ENCODE measurements at regions not wholly inside any gene's neighbourhood (a gene's known extent, or its start where the extent isn't known, plus 50 kb on each side); places are given as distances from the start of the nearest gene placed in this dataset.
"Not testable (repeated sequence)": the region's sequence is repeated elsewhere in the genome, so short reads cannot be mapped to it uniquely, and the experiment has no call there.

- DNase-seq, result peak; percentile 2
- H3K36me3 ChIP-seq (ENCODE audit: insufficient read depth, low read length), result no peaks in the 10 kb centered on the region
- H3K9me3 ChIP-seq (ENCODE audit: low read length), result no peaks in the 10 kb centered on the region
- H3K9me2 ChIP-seq (replicated peaks; ENCODE audit: insufficient read depth, low read length), result no peaks in the 10 kb centered on the region
- H4K20me1 ChIP-seq (ENCODE audit: insufficient read depth, low read depth, low read length), result no peaks in the 10 kb centered on the region
- no peaks in the 10 kb centered on the region for H3K79me2 ChIP-seq (ENCODE audit: low read length)
- no peak overlapping the region for H3K27ac ChIP-seq (ENCODE audit: low read length)
- H2AFZ ChIP-seq (ENCODE audit: low read length), result no peak overlapping the region
- no peaks in the 10 kb centered on the region for H3K4me1 ChIP-seq (ENCODE audit: low read length)
- no peak overlapping the region for H3K9ac ChIP-seq (ENCODE audit: low read length)
- no peaks in the 10 kb centered on the region for H3K27me3 ChIP-seq (ENCODE audit: low read length)
- no peak overlapping the region for H3K4me2 ChIP-seq (ENCODE audit: low read depth, low read length, poor library complexity, severe bottlenecking)
- H3K4me3 ChIP-seq (ENCODE audit: low read length), result no peak overlapping the region
Observed at GRCh38 chr1:29684141-29684540, 447.8 kb downstream of the PTPRU start.

GRCh38 chr1:29683472-29683871 lies 447.1 kb downstream of the PTPRU start:
- no peak overlapping the region for H3K4me3 ChIP-seq (ENCODE audit: low read length)
- no peak for DNase-seq

GRCh38 chr1:29682919-29683295 lies 446.6 kb downstream of the PTPRU start:
- H3K9me3 ChIP-seq (ENCODE audit: low read length), result no peaks in the 10 kb centered on the region
- H2AFZ ChIP-seq (ENCODE audit: low read length), result no peak overlapping the region
- no peak overlapping the region for H3K4me2 ChIP-seq (ENCODE audit: low read depth, low read length, poor library complexity, severe bottlenecking)
- no peaks in the 10 kb centered on the region for H3K4me1 ChIP-seq (ENCODE audit: low read length)
- H4K20me1 ChIP-seq (ENCODE audit: insufficient read depth, low read depth, low read length), result no peaks in the 10 kb centered on the region
- no peak overlapping the region for H3K4me3 ChIP-seq (ENCODE audit: low read length)
- H3K9me2 ChIP-seq (replicated peaks; ENCODE audit: insufficient read depth, low read length), result no peaks in the 10 kb centered on the region
- no peak overlapping the region for H3K9ac ChIP-seq (ENCODE audit: low read length)
- peak; percentile 25 for DNase-seq
- H3K79me2 ChIP-seq (ENCODE audit: low read length), result no peaks in the 10 kb centered on the region
- no peaks in the 10 kb centered on the region for H3K27me3 ChIP-seq (ENCODE audit: low read length)
- H3K36me3 ChIP-seq (ENCODE audit: insufficient read depth, low read length), result no peaks in the 10 kb centered on the region
- H3K27ac ChIP-seq (ENCODE audit: low read length), result no peak overlapping the region

More at GRCh38 chr1:29683472-29683871, 447.1 kb downstream of the PTPRU start:
- H3K9ac ChIP-seq (ENCODE audit: low read length), result no peak overlapping the region
- H3K4me1 ChIP-seq (ENCODE audit: low read length), result no peaks in the 10 kb centered on the region
- no peak overlapping the region for H2AFZ ChIP-seq (ENCODE audit: low read length)
- no peaks in the 10 kb centered on the region for H3K9me2 ChIP-seq (replicated peaks; ENCODE audit: insufficient read depth, low read length)
- H3K79me2 ChIP-seq (ENCODE audit: low read length), result no peaks in the 10 kb centered on the region
- no peaks in the 10 kb centered on the region for H3K36me3 ChIP-seq (ENCODE audit: insufficient read depth, low read length)
- H3K27ac ChIP-seq (ENCODE audit: low read length), result no peak overlapping the region
- H3K9me3 ChIP-seq (ENCODE audit: low read length), result no peaks in the 10 kb centered on the region
- H3K4me2 ChIP-seq (ENCODE audit: low read depth, low read length, poor library complexity, severe bottlenecking), result no peak overlapping the region
- no peaks in the 10 kb centered on the region for H4K20me1 ChIP-seq (ENCODE audit: insufficient read depth, low read depth, low read length)
- H3K27me3 ChIP-seq (ENCODE audit: low read length), result no peaks in the 10 kb centered on the region

- no peak overlapping the region for H2AFZ ChIP-seq (ENCODE audit: low read length)
- no peak for DNase-seq
- no peaks in the 10 kb centered on the region for H4K20me1 ChIP-seq (ENCODE audit: insufficient read depth, low read depth, low read length)
- no peak overlapping the region for H3K9ac ChIP-seq (ENCODE audit: low read length)
- no peaks in the 10 kb centered on the region for H3K36me3 ChIP-seq (ENCODE audit: insufficient read depth, low read length)
- no peak overlapping the region for H3K4me2 ChIP-seq (ENCODE audit: low read depth, low read length, poor library complexity, severe bottlenecking)
- H3K9me3 ChIP-seq (ENCODE audit: low read length), result no peaks in the 10 kb centered on the region
- no peaks in the 10 kb centered on the region for H3K79me2 ChIP-seq (ENCODE audit: low read length)
- no peaks in the 10 kb centered on the region for H3K27me3 ChIP-seq (ENCODE audit: low read length)
- no peaks in the 10 kb centered on the region for H3K9me2 ChIP-seq (replicated peaks; ENCODE audit: insufficient read depth, low read length)
- no peak overlapping the region for H3K27ac ChIP-seq (ENCODE audit: low read length)
- no peaks in the 10 kb centered on the region for H3K4me1 ChIP-seq (ENCODE audit: low read length)
- H3K4me3 ChIP-seq (ENCODE audit: low read length), result no peak overlapping the region
Observed at GRCh38 chr1:29682171-29682918, 446.0 kb downstream of the PTPRU start.

- not testable (repeated sequence) for H3K4me1 ChIP-seq (ENCODE audit: low read length); H3K4me2 ChIP-seq (ENCODE audit: low read depth, low read length, poor library complexity, severe bottlenecking); H3K4me3 ChIP-seq (ENCODE audit: low read length); H3K36me3 ChIP-seq (ENCODE audit: insufficient read depth, low read length); DNase-seq; H4K20me1 ChIP-seq (ENCODE audit: insufficient read depth, low read depth, low read length); H3K79me2 ChIP-seq (ENCODE audit: low read length); H3K27me3 ChIP-seq (ENCODE audit: low read length); H3K9me2 ChIP-seq (replicated peaks; ENCODE audit: insufficient read depth, low read length); H3K27ac ChIP-seq (ENCODE audit: low read length); H2AFZ ChIP-seq (ENCODE audit: low read length); H3K9ac ChIP-seq (ENCODE audit: low read length); H3K9me3 ChIP-seq (ENCODE audit: low read length)
Observed at GRCh38 chr1:29681416-29681815, 445.1 kb downstream of the PTPRU start.

- Histone ChIP-seq H3K4me3 (ENCODE audit: low read length) (no peak overlapping the region), H3K9ac (ENCODE audit: low read length) (no peak overlapping the region), H3K27ac (ENCODE audit: low read length) (no peak overlapping the region), H3K27me3 (ENCODE audit: low read length) (no peaks in the 10 kb centered on the region), H2AFZ (ENCODE audit: low read length) (no peak overlapping the region), H3K4me2 (ENCODE audit: low read depth, low read length, poor library complexity, severe bottlenecking) (no peak overlapping the region), H3K36me3 (ENCODE audit: insufficient read depth, low read length) (no peaks in the 10 kb centered on the region), H3K4me1 (ENCODE audit: low read length) (no peaks in the 10 kb centered on the region), H3K9me2 (replicated peaks; ENCODE audit: insufficient read depth, low read length) (no peaks in the 10 kb centered on the region), H4K20me1 (ENCODE audit: insufficient read depth, low read depth, low read length) (no peaks in the 10 kb centered on the region), H3K9me3 (ENCODE audit: low read length) (no peaks in the 10 kb centered on the region), H3K79me2 (ENCODE audit: low read length) (no peaks in the 10 kb centered on the region)
- no peak for DNase-seq
Observed at GRCh38 chr1:29679828-29680558, 443.7 kb downstream of the PTPRU start.

- no peaks in the 10 kb centered on the region for H3K79me2 ChIP-seq (ENCODE audit: low read length)
- no peak overlapping the region for H3K4me2 ChIP-seq (ENCODE audit: low read depth, low read length, poor library complexity, severe bottlenecking)
- H3K4me1 ChIP-seq (ENCODE audit: low read length), result no peaks in the 10 kb centered on the region
- no peak overlapping the region for H2AFZ ChIP-seq (ENCODE audit: low read length)
- no peak overlapping the region for H3K9ac ChIP-seq (ENCODE audit: low read length)
- H3K27me3 ChIP-seq (ENCODE audit: low read length), result no peaks in the 10 kb centered on the region
- H4K20me1 ChIP-seq (ENCODE audit: insufficient read depth, low read depth, low read length), result no peaks in the 10 kb centered on the region
- no peak overlapping the region for H3K27ac ChIP-seq (ENCODE audit: low read length)
- no peaks in the 10 kb centered on the region for H3K9me3 ChIP-seq (ENCODE audit: low read length)
- no peaks in the 10 kb centered on the region for H3K9me2 ChIP-seq (replicated peaks; ENCODE audit: insufficient read depth, low read length)
- H3K36me3 ChIP-seq (ENCODE audit: insufficient read depth, low read length), result no peaks in the 10 kb centered on the region
- H3K4me3 ChIP-seq (ENCODE audit: low read length), result no peak overlapping the region
- no peak for DNase-seq
Observed at GRCh38 chr1:29679316-29679715, 443.0 kb downstream of the PTPRU start.

GRCh38 chr1:29677028-29678024 lies 441.0 kb downstream of the PTPRU start:
- H3K9me2 ChIP-seq (replicated peaks; ENCODE audit: insufficient read depth, low read length), result no peaks in the 10 kb centered on the region
- H3K9me3 ChIP-seq (ENCODE audit: low read length), result no peaks in the 10 kb centered on the region
- H3K4me3 ChIP-seq (ENCODE audit: low read length), result no peak overlapping the region
- H4K20me1 ChIP-seq (ENCODE audit: insufficient read depth, low read depth, low read length), result no peaks in the 10 kb centered on the region
- H3K27ac ChIP-seq (ENCODE audit: low read length), result no peak overlapping the region
- DNase-seq, result no peak
- H3K9ac ChIP-seq (ENCODE audit: low read length), result no peak overlapping the region
- no peaks in the 10 kb centered on the region for H3K36me3 ChIP-seq (ENCODE audit: insufficient read depth, low read length)
- no peaks in the 10 kb centered on the region for H3K4me1 ChIP-seq (ENCODE audit: low read length)
- no peak overlapping the region for H2AFZ ChIP-seq (ENCODE audit: low read length)
- H3K27me3 ChIP-seq (ENCODE audit: low read length), result no peaks in the 10 kb centered on the region
- H3K4me2 ChIP-seq (ENCODE audit: low read depth, low read length, poor library complexity, severe bottlenecking), result no peak overlapping the region
- H3K79me2 ChIP-seq (ENCODE audit: low read length), result no peaks in the 10 kb centered on the region
